Neural crest cell (in vitro differentiated cells): ENCODE measurements at regions not wholly inside any gene's neighbourhood (a gene's known extent, or its start where the extent isn't known, plus 50 kb on each side); places are given as distances from the start of the nearest gene placed in this dataset.

Experiments used
- DNase-seq: peaks from one replicate; pipeline ENCODE4 v3.0.0; 2021; ENCODE audit warnings: low read depth, mixed read lengths, low spot score
- H3K27ac Mint-ChIP-seq: one replicate; pipeline ENCODE4 v1.8.0; 2021; ENCODE audit warnings: mild to moderate bottlenecking, mixed read lengths; ENCODE audit not compliant: unreplicated experiment
- H3K27me3 Mint-ChIP-seq: 2 replicates; pipeline ENCODE4 v1.8.0; 2021; ENCODE audit warnings: low read depth, mild to moderate bottlenecking, mixed read lengths
- H3K36me3 Mint-ChIP-seq: 2 replicates; pipeline ENCODE4 v1.8.0; 2021; ENCODE audit warnings: low read depth, mild to moderate bottlenecking, mixed read lengths
- H3K4me1 Mint-ChIP-seq: 2 replicates; pipeline ENCODE4 v1.8.0; 2021; ENCODE audit warnings: mixed read lengths
- H3K4me3 Mint-ChIP-seq: one replicate; pipeline ENCODE4 v1.8.0; 2021; ENCODE audit warnings: mild to moderate bottlenecking, mixed read lengths
- H3K9me3 Mint-ChIP-seq: 2 replicates; pipeline ENCODE4 v1.8.0; 2021; ENCODE audit warnings: mixed read lengths
- CTCF ChIP-seq: fragments of 200-600 bp; sonication (generic); conservative IDR thresholded peaks from 2 replicates; pipeline ENCODE4 v1.5.0; 2021; ENCODE audit warnings: antibody characterized with exemption, mild to moderate bottlenecking

DNA sequence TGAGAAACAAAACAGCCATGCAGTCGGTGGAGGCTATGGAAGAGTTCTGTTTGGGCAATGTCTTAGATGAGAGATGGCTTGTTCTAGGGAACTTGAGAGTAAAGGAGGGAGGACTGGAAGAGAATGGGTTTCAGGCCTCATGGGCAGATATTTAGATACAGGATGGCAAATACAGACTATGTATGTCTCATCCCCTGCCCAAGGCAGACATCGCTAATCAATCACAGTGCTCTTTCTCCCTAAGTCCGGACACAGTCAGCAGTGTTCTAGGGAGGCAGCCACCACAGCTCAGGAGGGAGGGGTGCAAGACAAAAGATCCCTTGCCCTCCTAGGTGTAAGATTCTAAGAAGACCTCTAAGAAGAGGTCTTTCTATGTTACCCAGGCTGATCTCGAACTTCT, 159.3 kb upstream of the TLE3 start:
- no peaks in the 10 kb centered on the region for H3K36me3 Mint-ChIP-seq
- no peak for DNase-seq
- no peaks in the 10 kb centered on the region for H3K9me3 Mint-ChIP-seq
- peaks cover 3% of the 10 kb centered on the region for H3K27me3 Mint-ChIP-seq
- H3K4me3 Mint-ChIP-seq = no peak overlapping the region
- TF ChIP-seq CTCF = no peak
- no peak overlapping the region for H3K27ac Mint-ChIP-seq
- peaks cover 30% of the 10 kb centered on the region for H3K4me1 Mint-ChIP-seq

DNA sequence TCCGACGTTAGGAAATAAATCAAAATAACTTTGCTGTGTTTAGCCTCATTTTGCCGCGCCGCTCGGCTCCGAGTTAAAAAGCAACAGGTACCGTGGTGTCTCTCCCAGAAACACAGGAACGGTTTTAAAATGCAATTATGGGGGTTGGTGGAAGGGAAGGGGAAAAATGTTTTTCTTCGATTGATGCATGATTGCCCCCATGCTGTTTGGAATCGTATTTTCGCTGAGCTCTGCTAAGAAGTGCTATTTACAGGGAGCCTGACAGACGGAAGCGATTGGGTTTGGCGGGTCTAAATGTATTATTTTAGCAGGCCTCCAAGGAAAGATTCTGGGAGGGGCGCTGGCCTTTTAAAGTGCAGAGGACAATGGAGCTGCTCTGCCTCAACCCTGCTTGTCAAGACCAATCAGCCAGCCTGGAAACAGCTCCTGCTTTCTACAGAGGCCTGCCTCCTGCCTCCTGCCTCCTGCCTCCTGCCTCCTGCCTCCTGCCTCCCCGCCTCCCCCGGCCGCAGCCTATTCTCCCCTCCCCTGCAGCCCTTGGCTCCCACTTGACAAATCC, 156.7 kb upstream of the TLE3 start:
- peaks cover 9% of the 10 kb centered on the region for H3K27me3 Mint-ChIP-seq
- DNase-seq = no peak
- H3K4me1 Mint-ChIP-seq = peaks cover 31% of the 10 kb centered on the region
- H3K36me3 Mint-ChIP-seq = no peaks in the 10 kb centered on the region
- H3K27ac Mint-ChIP-seq = no peak overlapping the region
- no peak overlapping the region for H3K4me3 Mint-ChIP-seq
- no peaks in the 10 kb centered on the region for H3K9me3 Mint-ChIP-seq
- TF ChIP-seq CTCF = no peak

- no peak overlapping the region for H3K27ac Mint-ChIP-seq
Measured at GRCh38 chr15:70253461-70254156, 155.9 kb upstream of the TLE3 start.

DNA sequence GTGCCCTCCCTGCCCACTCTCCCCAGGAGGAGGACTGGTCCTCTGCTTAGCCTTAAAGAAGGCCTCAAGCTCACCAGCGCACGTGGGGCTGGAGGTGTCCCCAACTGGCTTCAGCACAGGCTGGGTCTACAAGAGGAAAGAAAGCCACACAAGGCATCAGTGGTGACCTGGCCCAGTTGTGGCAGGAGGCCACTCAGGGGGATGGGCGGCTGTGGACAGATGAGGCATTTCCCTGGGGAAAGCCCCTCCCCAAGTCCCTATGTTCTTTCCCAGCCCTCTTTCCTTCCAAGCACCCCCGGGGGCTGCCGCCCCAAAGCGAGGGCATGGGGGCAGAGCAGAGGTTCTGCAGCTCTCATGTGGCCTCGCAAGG, 155.2 kb upstream of the TLE3 start:
- Mint-ChIP-seq H3K4me1 (peaks cover 42% of the 10 kb centered on the region), H3K4me3 (no peak overlapping the region)

More at GRCh38 chr15:70253461-70254156, 155.9 kb upstream of the TLE3 start:
- DNase-seq = no peak
- Mint-ChIP-seq H3K9me3 (no peaks in the 10 kb centered on the region), H3K4me3 (no peak overlapping the region), H3K4me1 (peaks cover 35% of the 10 kb centered on the region), H3K27me3 (peaks cover 9% of the 10 kb centered on the region), H3K36me3 (no peaks in the 10 kb centered on the region)
- TF ChIP-seq CTCF = no peak

More for the DNA sequence above, 155.2 kb upstream of the TLE3 start:
- peaks cover 9% of the 10 kb centered on the region for H3K27me3 Mint-ChIP-seq
- no peak overlapping the region for H3K27ac Mint-ChIP-seq
- DNase-seq = no peak
- H3K9me3 Mint-ChIP-seq = no peaks in the 10 kb centered on the region
- H3K36me3 Mint-ChIP-seq = no peaks in the 10 kb centered on the region
- TF ChIP-seq CTCF = no peak
